ENCODE measurements at regions not wholly inside any gene's neighbourhood (a gene's known extent, or its start where the extent isn't known, plus 50 kb on each side); places are given as distances from the start of the nearest gene placed in this dataset.

- no peaks in the 10 kb centered on the region for H3K36me3 ChIP-seq
- H3K4me1 ChIP-seq = peaks cover 73% of the 10 kb centered on the region
- no peak overlapping the region for H3K9ac ChIP-seq
- no peaks in the 10 kb centered on the region for H4K20me1 ChIP-seq
- H3K4me2 ChIP-seq = peak overlapping the region; percentile 21; the same call in 1 of the 2 replicates
- H3K27me3 ChIP-seq = no peaks in the 10 kb centered on the region
- H3K9me3 ChIP-seq = no peaks in the 10 kb centered on the region
- no peak overlapping the region for H3K4me3 ChIP-seq
- H3K27ac ChIP-seq = no peak overlapping the region
- TF ChIP-seq Cebpa-rat (IDR thresholded peaks at IDR 0.05) = no peak
Measured at GRCh38 chr5:136619556-136619955, 254.2 kb upstream of the TRPC7 start.

GRCh38 chr5:136615251-136616119 lies 250.1 kb upstream of the TRPC7 start:
- no peaks in the 10 kb centered on the region for H3K36me3 ChIP-seq
- H3K4me2 ChIP-seq = peak overlapping the region; percentile 64
- H3K27ac ChIP-seq = no peak overlapping the region
- no peak for TF ChIP-seq Cebpa-rat (IDR thresholded peaks at IDR 0.05)
- no peak overlapping the region for H3K9ac ChIP-seq
- peaks cover 10% of the 10 kb centered on the region; the same call in 1 of the 2 replicates for H3K9me3 ChIP-seq
- H3K27me3 ChIP-seq = no peaks in the 10 kb centered on the region
- peaks cover 61% of the 10 kb centered on the region for H3K4me1 ChIP-seq
- no peaks in the 10 kb centered on the region for H4K20me1 ChIP-seq
- no peak overlapping the region for H3K4me3 ChIP-seq

GRCh38 chr5:136613230-136613629 lies 247.9 kb upstream of the TRPC7 start:
- H3K36me3 ChIP-seq = no peaks in the 10 kb centered on the region
- no peak overlapping the region for H3K9ac ChIP-seq
- H4K20me1 ChIP-seq = no peaks in the 10 kb centered on the region
- no peak overlapping the region for H3K4me3 ChIP-seq
- H3K27me3 ChIP-seq = no peaks in the 10 kb centered on the region
- no peak overlapping the region for H3K27ac ChIP-seq
- H3K4me2 ChIP-seq = no peak overlapping the region
- no peak for TF ChIP-seq Cebpa-rat (IDR thresholded peaks at IDR 0.05)
- peaks cover 49% of the 10 kb centered on the region for H3K4me1 ChIP-seq
- H3K9me3 ChIP-seq = peaks cover 15% of the 10 kb centered on the region; the same call in 1 of the 2 replicates

GRCh38 chr5:136605638-136606037 lies 240.3 kb upstream of the TRPC7 start:
- H3K9ac ChIP-seq = no peak overlapping the region

GRCh38 chr5:136600306-136600705 lies 235.0 kb upstream of the TRPC7 start:
- H3K36me3 ChIP-seq = no peaks in the 10 kb centered on the region
- H3K27ac ChIP-seq = no peak overlapping the region
- no peak overlapping the region for H3K4me3 ChIP-seq
- no peak overlapping the region for H3K4me2 ChIP-seq
- no peaks in the 10 kb centered on the region for H3K27me3 ChIP-seq
- H4K20me1 ChIP-seq = no peaks in the 10 kb centered on the region
- no peaks in the 10 kb centered on the region for H3K4me1 ChIP-seq
- H3K9me3 ChIP-seq = peaks cover 45% of the 10 kb centered on the region
- no peak for TF ChIP-seq Cebpa-rat (IDR thresholded peaks at IDR 0.05)
- H3K9ac ChIP-seq = no peak overlapping the region

More at GRCh38 chr5:136605638-136606037, 240.3 kb upstream of the TRPC7 start:
- no peak for TF ChIP-seq Cebpa-rat (IDR thresholded peaks at IDR 0.05)
- Histone ChIP-seq H3K4me1 (peaks cover 9% of the 10 kb centered on the region; the same call in 1 of the 2 replicates), H4K20me1 (no peaks in the 10 kb centered on the region), H3K4me3 (no peak overlapping the region), H3K36me3 (no peaks in the 10 kb centered on the region), H3K4me2 (no peak overlapping the region), H3K9me3 (peaks cover 52% of the 10 kb centered on the region), H3K27ac (no peak overlapping the region), H3K27me3 (no peaks in the 10 kb centered on the region)

GRCh38 chr5:136598802-136599404 lies 233.6 kb upstream of the TRPC7 start:
- no peaks in the 10 kb centered on the region for H3K4me1 ChIP-seq
- H3K9me3 ChIP-seq = peaks cover 45% of the 10 kb centered on the region
- H3K27me3 ChIP-seq = no peaks in the 10 kb centered on the region
- no peak overlapping the region for H3K9ac ChIP-seq
- no peak overlapping the region for H3K4me3 ChIP-seq
- H4K20me1 ChIP-seq = no peaks in the 10 kb centered on the region
- no peaks in the 10 kb centered on the region for H3K36me3 ChIP-seq
- H3K4me2 ChIP-seq = no peak overlapping the region
- TF ChIP-seq Cebpa-rat (IDR thresholded peaks at IDR 0.05) = no peak
- H3K27ac ChIP-seq = no peak overlapping the region

GRCh38 chr5:136594416-136594815 lies 229.1 kb upstream of the TRPC7 start:
- no peak overlapping the region for H3K9ac ChIP-seq
- H3K27ac ChIP-seq = no peak overlapping the region
- H3K4me2 ChIP-seq = no peak overlapping the region
- H3K4me1 ChIP-seq = no peaks in the 10 kb centered on the region
- H4K20me1 ChIP-seq = no peaks in the 10 kb centered on the region
- H3K27me3 ChIP-seq = no peaks in the 10 kb centered on the region
- peaks cover 4% of the 10 kb centered on the region; the same call in 1 of the 2 replicates for H3K9me3 ChIP-seq
- no peak for TF ChIP-seq Cebpa-rat (IDR thresholded peaks at IDR 0.05)
- no peak overlapping the region for H3K4me3 ChIP-seq
- H3K36me3 ChIP-seq = no peaks in the 10 kb centered on the region

GRCh38 chr5:136590581-136590980 lies 225.2 kb upstream of the TRPC7 start:
- no peaks in the 10 kb centered on the region for H4K20me1 ChIP-seq

GRCh38 chr5:136586196-136586595 lies 220.9 kb upstream of the TRPC7 start:
- Histone ChIP-seq H3K9ac (no peak overlapping the region), H4K20me1 (no peaks in the 10 kb centered on the region), H3K27ac (no peak overlapping the region), H3K4me3 (no peak overlapping the region), H3K9me3 (no peaks in the 10 kb centered on the region), H3K4me2 (no peak overlapping the region), H3K36me3 (no peaks in the 10 kb centered on the region), H3K27me3 (no peaks in the 10 kb centered on the region), H3K4me1 (no peaks in the 10 kb centered on the region)
- no peak for TF ChIP-seq Cebpa-rat (IDR thresholded peaks at IDR 0.05)

More at GRCh38 chr5:136590581-136590980, 225.2 kb upstream of the TRPC7 start:
- Histone ChIP-seq H3K4me1 (no peaks in the 10 kb centered on the region), H3K9ac (no peak overlapping the region), H3K27ac (no peak overlapping the region), H3K27me3 (no peaks in the 10 kb centered on the region), H3K4me2 (no peak overlapping the region), H3K36me3 (no peaks in the 10 kb centered on the region), H3K9me3 (no peaks in the 10 kb centered on the region), H3K4me3 (no peak overlapping the region)
- TF ChIP-seq Cebpa-rat (IDR thresholded peaks at IDR 0.05) = no peak

- Histone ChIP-seq H3K36me3 (no peaks in the 10 kb centered on the region), H3K9me3 (no peaks in the 10 kb centered on the region), H3K4me3 (no peak overlapping the region), H3K4me2 (no peak overlapping the region), H3K27ac (no peak overlapping the region), H3K9ac (no peak overlapping the region), H4K20me1 (no peaks in the 10 kb centered on the region), H3K4me1 (no peaks in the 10 kb centered on the region), H3K27me3 (no peaks in the 10 kb centered on the region)
- no peak for TF ChIP-seq Cebpa-rat (IDR thresholded peaks at IDR 0.05)
Measured at GRCh38 chr5:136584474-136584873, 219.1 kb upstream of the TRPC7 start.

Data from BLaER1 (cell line).